Lung (tissue), 11 donors: ENCODE measurements at regions not wholly inside any gene's neighbourhood (a gene's known extent, or its start where the extent isn't known, plus 50 kb on each side); places are given as distances from the start of the nearest gene placed in this dataset.

Source experiments
- ATAC-seq: fragments of 200-7000 bp; cut with Tn5 transposase; one replicate; pipeline ENCODE4 v1.9.1; 2020; ENCODE audit warnings: moderate number of reproducible peaks; ENCODE audit not compliant: insufficient read depth, low FRiP score
- DNase-seq, 3 donors: peaks; one replicate each; pipeline ENCODE4 v3.0.0-alpha.2; 2013 to 2017
- H3K27ac ChIP-seq, 2 donors: one replicate each; pipeline ENCODE4 v1.5.1; 2013; ENCODE audit warnings: mild to moderate bottlenecking in 2 of 2, moderate library complexity in 2 of 2, control low read depth in 1 of 2, inconsistent platforms in 1 of 2, low read depth in 1 of 2, low read length in 1 of 2
- H3K27me3 ChIP-seq, 3 donors: one replicate each; pipeline ENCODE4 v1.5.1; 2013; ENCODE audit warnings: low read length in 2 of 3; ENCODE audit not compliant: control insufficient read depth in 3 of 3, insufficient read depth in 3 of 3
- H3K36me3 ChIP-seq, 4 donors: one replicate each; pipeline ENCODE4 v1.5.1; 2013; ENCODE audit warnings: low read length in 4 of 4, mild to moderate bottlenecking in 1 of 4, moderate library complexity in 1 of 4; ENCODE audit not compliant: control insufficient read depth in 4 of 4, insufficient read depth in 4 of 4
- H3K4me1 ChIP-seq, 5 donors: one replicate each; pipeline ENCODE4 v1.5.1; 2013; ENCODE audit warnings: low read length in 5 of 5, mild to moderate bottlenecking in 2 of 5, moderate library complexity in 1 of 5; ENCODE audit not compliant: control insufficient read depth in 5 of 5, insufficient read depth in 5 of 5
- H3K4me3 ChIP-seq: one replicate; pipeline ENCODE4 v1.5.1; 2013; ENCODE audit warnings: mild to moderate bottlenecking, control low read depth, moderate library complexity
- H3K9ac ChIP-seq, 2 donors: one replicate each; pipeline ENCODE4 v1.5.1; 2013; ENCODE audit warnings: low read length in 2 of 2, control low read depth in 1 of 2; ENCODE audit not compliant: insufficient read depth in 1 of 2
- H3K9me3 ChIP-seq, 4 donors: one replicate each; pipeline ENCODE4 v1.5.1; 2013; ENCODE audit warnings: low read length in 3 of 4, mild to moderate bottlenecking in 1 of 4, moderate library complexity in 1 of 4; ENCODE audit not compliant: control insufficient read depth in 4 of 4, insufficient read depth in 3 of 4
- WGBS, 2 donors: extraction: QIAGEN DNeasy Blood & Tissue Kit; methylation state at CpG; one replicate each; pipeline ENCODE4 v1.1.7; 2013; 5-methylcytosine and 5-hydroxymethylcytosine counted together
- TF ChIP-seq, protein P1 (sequence below): IDR thresholded peaks from 2 replicates; pipeline ENCODE4 v1.5.1; 2012; ENCODE audit warnings: mild to moderate bottlenecking; ENCODE audit errors: control extremely low read depth, extremely low read depth
- donor health status: control.
- donor health status: control.
- donor health status: Bipolar disorder and iron deficiency.
- donor health status: healthy.
- donor health status: DM: yes; HTN: yes; CAD: no.

DNA sequence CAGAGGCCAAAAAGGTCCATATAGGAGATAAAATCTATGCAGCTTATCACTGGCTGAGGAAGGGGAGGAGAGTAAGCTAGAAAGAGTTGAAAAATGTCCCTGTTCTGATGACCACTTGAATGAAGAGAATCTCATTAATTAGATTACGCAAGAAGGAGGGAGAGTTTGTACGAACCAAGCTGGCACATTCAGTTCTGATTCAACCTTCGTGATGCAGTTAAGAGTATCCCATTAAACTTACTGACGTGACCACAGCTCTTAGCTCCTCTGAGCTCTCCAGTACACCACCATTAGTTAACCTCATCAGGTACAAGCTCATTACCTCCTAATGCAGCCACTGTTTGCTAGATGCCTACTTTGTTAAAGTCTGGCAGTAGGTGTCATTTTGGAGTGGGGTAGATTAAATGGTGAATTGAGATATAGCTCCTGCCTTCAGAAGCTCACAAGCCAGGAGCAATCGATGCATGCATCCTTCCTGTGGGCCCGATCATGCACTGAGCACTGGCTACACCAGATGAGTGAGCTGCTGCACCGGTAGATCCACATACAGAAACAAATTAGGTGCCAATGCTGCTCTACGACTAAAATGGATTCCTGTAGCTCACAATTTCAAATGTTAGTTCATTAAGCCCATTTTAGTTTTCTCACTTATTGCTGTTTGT, 458.3 kb downstream of the COG6 start:
- no peaks in the 10 kb centered on the region for H3K4me1 ChIP-seq
- H3K9me3 ChIP-seq: no peaks in the 10 kb centered on the region
- H3K27ac ChIP-seq: no peak overlapping the region
- no peak overlapping the region for H3K4me3 ChIP-seq
- no peak for ATAC-seq
- H3K9ac ChIP-seq: no peak overlapping the region
- no peaks in the 10 kb centered on the region for H3K36me3 ChIP-seq
- TF ChIP-seq, protein P1, sequence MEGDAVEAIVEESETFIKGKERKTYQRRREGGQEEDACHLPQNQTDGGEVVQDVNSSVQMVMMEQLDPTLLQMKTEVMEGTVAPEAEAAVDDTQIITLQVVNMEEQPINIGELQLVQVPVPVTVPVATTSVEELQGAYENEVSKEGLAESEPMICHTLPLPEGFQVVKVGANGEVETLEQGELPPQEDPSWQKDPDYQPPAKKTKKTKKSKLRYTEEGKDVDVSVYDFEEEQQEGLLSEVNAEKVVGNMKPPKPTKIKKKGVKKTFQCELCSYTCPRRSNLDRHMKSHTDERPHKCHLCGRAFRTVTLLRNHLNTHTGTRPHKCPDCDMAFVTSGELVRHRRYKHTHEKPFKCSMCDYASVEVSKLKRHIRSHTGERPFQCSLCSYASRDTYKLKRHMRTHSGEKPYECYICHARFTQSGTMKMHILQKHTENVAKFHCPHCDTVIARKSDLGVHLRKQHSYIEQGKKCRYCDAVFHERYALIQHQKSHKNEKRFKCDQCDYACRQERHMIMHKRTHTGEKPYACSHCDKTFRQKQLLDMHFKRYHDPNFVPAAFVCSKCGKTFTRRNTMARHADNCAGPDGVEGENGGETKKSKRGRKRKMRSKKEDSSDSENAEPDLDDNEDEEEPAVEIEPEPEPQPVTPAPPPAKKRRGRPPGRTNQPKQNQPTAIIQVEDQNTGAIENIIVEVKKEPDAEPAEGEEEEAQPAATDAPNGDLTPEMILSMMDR: no peak
- no peaks in the 10 kb centered on the region for H3K27me3 ChIP-seq
- 78 to 88% methylated on average over 8 of the region's 8 CpGs for WGBS, 2 donors
- DNase-seq: no peak

DNA sequence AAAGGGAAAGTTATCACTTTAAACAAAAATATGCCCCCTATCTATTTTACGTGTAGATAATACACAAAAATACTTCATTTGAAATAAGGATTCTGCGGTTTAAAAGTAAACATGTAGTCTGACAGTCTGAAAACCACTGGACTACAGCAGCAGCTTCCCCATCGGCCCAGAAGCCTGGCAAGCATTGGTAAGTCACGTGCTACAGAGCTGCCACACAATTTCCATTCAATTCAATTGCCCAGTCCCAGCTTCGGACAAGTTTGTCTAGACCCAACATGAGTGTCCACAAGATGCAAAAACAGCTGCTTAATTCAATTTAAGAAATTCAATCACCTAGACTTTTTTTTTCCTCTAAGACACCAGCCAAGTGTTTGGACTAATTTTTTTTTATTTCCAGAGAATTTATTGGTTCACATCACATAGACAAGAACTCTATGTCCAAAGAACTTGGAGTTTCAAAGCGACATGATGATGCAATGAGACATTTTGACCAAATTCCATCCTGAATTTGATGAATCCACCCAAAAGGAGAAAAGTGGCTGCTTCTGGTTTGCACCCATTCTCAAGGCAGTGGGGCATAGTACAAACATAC, 458.9 kb downstream of the COG6 start:
- ATAC-seq: no peak
- no peak overlapping the region for H3K4me3 ChIP-seq
- no peaks in the 10 kb centered on the region for H3K9me3 ChIP-seq
- no peak overlapping the region for H3K27ac ChIP-seq
- H3K9ac ChIP-seq: no peak overlapping the region
- DNase-seq: no peak
- WGBS, 2 donors: 88 to 89% methylated on average over 6 of the region's 6 CpGs
- H3K36me3 ChIP-seq: no peaks in the 10 kb centered on the region
- H3K4me1 ChIP-seq: no peaks in the 10 kb centered on the region
- TF ChIP-seq, protein P1: no peak
- no peaks in the 10 kb centered on the region for H3K27me3 ChIP-seq

DNA sequence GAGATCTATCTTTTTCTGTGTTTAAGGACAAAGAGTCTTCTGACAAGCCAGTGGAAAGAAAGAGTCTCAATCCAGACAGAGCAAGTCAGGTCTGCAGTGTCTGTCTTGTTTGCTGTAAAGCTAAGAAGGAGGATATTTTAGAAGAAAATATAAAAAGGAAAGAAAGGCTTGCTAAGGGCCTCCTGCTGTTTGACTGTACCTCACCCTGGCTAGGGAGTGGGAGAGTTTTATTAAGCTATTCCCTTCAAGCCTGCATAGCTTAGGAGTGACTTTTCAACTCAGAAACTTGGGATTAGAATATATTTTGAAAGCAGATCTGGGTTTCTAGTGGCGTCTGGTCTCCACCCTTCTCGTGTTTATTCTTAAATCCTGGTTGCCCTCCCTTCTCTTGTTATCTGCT, 460.0 kb downstream of the COG6 start:
- Histone ChIP-seq H3K4me3 (no peak overlapping the region), H3K27ac (peak overlapping the region; percentile 11 to 73), H3K36me3 (no peaks in the 10 kb centered on the region), H3K9me3 (no peaks in the 10 kb centered on the region), H3K9ac (no peak overlapping the region), H3K27me3 (no peaks in the 10 kb centered on the region), H3K4me1 (no peaks in the 10 kb centered on the region)
- 64 to 90% methylated on average over 2 of the region's 2 CpGs for WGBS, 2 donors
- no peak for DNase-seq
- TF ChIP-seq, protein P1: no peak
- no peak for ATAC-seq
